ENCODE measurements at regions not wholly inside any gene's neighbourhood (a gene's known extent, or its start where the extent isn't known, plus 50 kb on each side); places are given as distances from the start of the nearest gene placed in this dataset.

DNA sequence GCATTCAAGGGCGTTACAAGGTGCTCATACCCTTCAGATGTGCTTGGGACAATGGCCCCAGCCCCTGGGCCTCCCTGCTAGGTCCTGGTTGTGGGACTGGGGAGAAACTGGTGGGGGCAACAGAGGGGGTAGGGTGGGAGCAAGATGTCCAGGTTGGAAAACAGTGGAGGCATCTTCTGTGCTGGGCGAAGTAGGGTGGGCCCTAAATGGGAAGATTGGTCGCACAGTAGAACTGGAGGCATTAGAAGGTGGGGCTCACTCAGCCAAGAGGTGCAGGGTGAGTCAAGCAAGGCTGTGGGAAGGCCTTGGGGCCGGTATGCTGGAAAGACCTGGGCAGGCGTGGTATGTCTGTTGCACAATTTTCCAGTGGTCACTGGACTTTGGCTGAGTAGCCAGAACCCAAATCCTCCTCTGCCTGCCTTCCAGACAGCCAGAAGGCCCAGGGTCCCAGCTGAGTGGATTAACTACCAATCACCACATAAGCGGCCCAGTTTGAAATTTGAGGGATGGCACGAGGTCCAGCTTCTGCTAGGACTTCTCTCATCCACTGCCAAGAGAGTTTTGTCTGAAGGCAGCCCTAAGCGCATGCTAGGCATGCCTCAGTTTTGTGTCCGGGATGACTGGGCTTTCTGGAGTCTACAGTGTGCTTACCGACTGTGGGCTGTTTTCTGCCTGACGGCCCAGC lies 74.5 kb downstream of the LSM3 start:
- Histone ChIP-seq H3K36me3 (ENCODE audit: control insufficient read depth in 2 of 4, insufficient read depth in 4 of 4, low read length in 3 of 4) (no peaks in the 10 kb centered on the region), H3K4me2 (ENCODE audit: insufficient read depth in 1 of 2, low read depth in 2 of 2, low read length in 2 of 2) (no peak overlapping the region), H3K9me3 (ENCODE audit: insufficient read depth in 2 of 2, low read depth in 1 of 2, low read length in 1 of 2) (no peaks in the 10 kb centered on the region), H2BK12ac (ENCODE audit: low read depth, low read length) (no peak overlapping the region), H3K27ac (ENCODE audit: low read depth, low read length) (no peak overlapping the region), H4K8ac (ENCODE audit: extremely low read depth, insufficient read depth, low read length) (no peak overlapping the region; the same call in 1 of the 2 replicates), H3K4me1 (replicated peaks in 1 of 4; ENCODE audit: control insufficient read depth in 3 of 4, insufficient read depth in 4 of 4, low read length in 3 of 4) (peaks cover 0 to 7% (median 0%) of the 10 kb centered on the region in 4 experiments; a peak in 1 of 7 replicates), H3K4me3 (ENCODE audit: extremely low read depth in 1 of 4, insufficient read depth in 2 of 4, low read depth in 3 of 4, low read length in 4 of 4) (no peak overlapping the region), H4K20me1 (replicated peaks in 1 of 2; ENCODE audit: control insufficient read depth in 1 of 2, insufficient read depth in 2 of 2, low read length in 2 of 2) (peaks cover 0 to 4% of the 10 kb centered on the region in 2 experiments), H2AK5ac (ENCODE audit: low read depth, low read length) (no peak overlapping the region), H2BK20ac (ENCODE audit: low read length) (no peak overlapping the region), H3K9ac (replicated peaks in 1 of 4; ENCODE audit: extremely low read depth in 1 of 4, low read depth in 3 of 4, low read length in 3 of 4) (no peak overlapping the region), H3K18ac (ENCODE audit: extremely low read depth, low read length) (no peak overlapping the region), H3K79me1 (ENCODE audit: low read depth, low read length) (no peaks in the 10 kb centered on the region), H2BK120ac (replicated peaks; ENCODE audit: low read depth, low read length) (no peak overlapping the region), H3K27me3 (replicated peaks in 1 of 4; ENCODE audit: control insufficient read depth in 3 of 4, extremely low read depth in 1 of 4, insufficient read depth in 3 of 4, low read length in 3 of 4) (peaks cover 0 to 4% (median 1%) of the 10 kb centered on the region in 4 experiments; a peak in 2 of 7 replicates), H2BK5ac (ENCODE audit: low read depth, low read length) (no peak overlapping the region), H2AFZ (ENCODE audit: low read length) (no peak overlapping the region), H3K4ac (replicated peaks; ENCODE audit: insufficient read length, low read depth, low read length) (no peak overlapping the region), H4K91ac (replicated peaks; ENCODE audit: insufficient read length, low read length) (no peak overlapping the region), H4K5ac (ENCODE audit: insufficient read length, low read depth, low read length) (no peak overlapping the region), H3K23ac (ENCODE audit: insufficient read length) (no peak overlapping the region), H2BK15ac (ENCODE audit: low read length) (no peak overlapping the region), H3K79me2 (ENCODE audit: control insufficient read depth in 1 of 2, insufficient read depth in 2 of 2, low read length in 2 of 2) (no peaks in the 10 kb centered on the region), H3K23me2 (ENCODE audit: low read depth, low read length) (peaks cover 13% of the 10 kb centered on the region; the same call in 1 of the 2 replicates), H3K56ac (replicated peaks; ENCODE audit: insufficient read length, low read depth, low read length) (no peak overlapping the region), H3K14ac (ENCODE audit: insufficient read length) (no peak overlapping the region)
- no peak for DNase-seq (ENCODE audit: low read depth in 1 of 2, low spot score in 2 of 2)
- FAIRE-seq: no peak
- POLR2A ChIA-PET (ENCODE audit: partially characterized antibody): interaction anchor here (1.0 kb wide), 1 partner anchor 13 kb away, joined by 3 read pairs; no protein-coding TSS in a partner anchor
- TF ChIP-seq POU5F1 (IDR thresholded peaks at IDR 0.05; ENCODE audit: low read depth, low read length): no peak
- TF ChIP-seq MAFK (IDR thresholded peaks at IDR 0.05; ENCODE audit: low read depth, low read length): no peak
- no peak for TF ChIP-seq SIN3A (conservative IDR thresholded peaks at IDR 0.05 in 1 of 2, IDR thresholded peaks at IDR 0.05 in 1 of 2; ENCODE audit: low read depth in 1 of 2, low read length in 2 of 2)
- TF ChIP-seq SAP30 (IDR thresholded peaks at IDR 0.05; ENCODE audit: insufficient read depth, insufficient replicate concordance, low read length): no peak
- 84% methylated on average over 11 of the region's 11 CpGs; no CpG with 5 or more reads in 1 of the 2 experiments for WGBS, 2 experiments (ENCODE audit: extremely low coverage in 1 of 2, insufficient coverage in 1 of 2, insufficient read length in 1 of 2, insufficient replicate concordance in 2 of 2, low coverage in 1 of 2, low lambda C conversion rate in 2 of 2, missing lambda C conversion rate in 1 of 2)
- CTCF ChIA-PET (ENCODE audit: partially characterized antibody): interaction anchor here (0.6 to 5.8 kb wide), 5 partner anchors 7 to 105 kb away, joined by 3 to 35 read pairs (median 6); no protein-coding TSS in a partner anchor

All from H1 (cell line).